ENCODE measurements at regions not wholly inside any gene's neighbourhood (a gene's known extent, or its start where the extent isn't known, plus 50 kb on each side); places are given as distances from the start of the nearest gene placed in this dataset.

GRCh38 chr2:167761465-167762136 lies 485.8 kb downstream of the STK39 start:
- POLR2A ChIA-PET (ENCODE audit: partially characterized antibody) = no interaction called here
- H3K4me2 ChIP-seq (ENCODE audit: insufficient read depth in 1 of 2, low read depth in 2 of 2, low read length in 2 of 2) = no peak overlapping the region
- H4K8ac ChIP-seq (ENCODE audit: extremely low read depth, insufficient read depth, low read length) = no peak overlapping the region
- no peaks in the 10 kb centered on the region for H4K20me1 ChIP-seq (replicated peaks in 1 of 2; ENCODE audit: control insufficient read depth in 1 of 2, insufficient read depth in 2 of 2, low read length in 2 of 2)
- H4K91ac ChIP-seq (replicated peaks; ENCODE audit: insufficient read length, low read length) = no peak overlapping the region
- no peaks in the 10 kb centered on the region for H3K9me3 ChIP-seq (ENCODE audit: insufficient read depth in 2 of 2, low read depth in 1 of 2, low read length in 1 of 2)
- no peak overlapping the region for H2BK20ac ChIP-seq (ENCODE audit: low read length)
- no peak overlapping the region for H2BK120ac ChIP-seq (replicated peaks; ENCODE audit: low read depth, low read length)
- H3K27ac ChIP-seq (ENCODE audit: low read depth, low read length) = no peak overlapping the region
- H3K23ac ChIP-seq (ENCODE audit: insufficient read length) = no peak overlapping the region
- H2BK5ac ChIP-seq (ENCODE audit: low read depth, low read length) = no peak overlapping the region
- H3K27me3 ChIP-seq (replicated peaks in 1 of 4; ENCODE audit: control insufficient read depth in 3 of 4, extremely low read depth in 1 of 4, insufficient read depth in 3 of 4, low read length in 3 of 4) = no peaks in the 10 kb centered on the region
- no peak overlapping the region for H3K14ac ChIP-seq (ENCODE audit: insufficient read length)
- H3K36me3 ChIP-seq (ENCODE audit: control insufficient read depth in 2 of 4, insufficient read depth in 4 of 4, low read length in 3 of 4) = no peaks in the 10 kb centered on the region
- no peaks in the 10 kb centered on the region for H3K79me1 ChIP-seq (ENCODE audit: low read depth, low read length)
- no peaks in the 10 kb centered on the region for H3K23me2 ChIP-seq (ENCODE audit: low read depth, low read length)
- H2BK12ac ChIP-seq (ENCODE audit: low read depth, low read length) = no peak overlapping the region
- CTCF ChIA-PET (ENCODE audit: partially characterized antibody) = no interaction called here
- FAIRE-seq (no peak), DNase-seq (ENCODE audit: low read depth in 1 of 2, low spot score in 2 of 2) (no peak)
- no peak overlapping the region for H3K18ac ChIP-seq (ENCODE audit: extremely low read depth, low read length)
- no peak overlapping the region for H3K4ac ChIP-seq (replicated peaks; ENCODE audit: insufficient read length, low read depth, low read length)
- no peak overlapping the region for H3K4me3 ChIP-seq (ENCODE audit: extremely low read depth in 1 of 4, insufficient read depth in 2 of 4, low read depth in 3 of 4, low read length in 4 of 4)
- no peak overlapping the region for H4K5ac ChIP-seq (ENCODE audit: insufficient read length, low read depth, low read length)
- no peak overlapping the region for H2AFZ ChIP-seq (ENCODE audit: low read length)
- peaks cover 2 to 13% (median 10%) of the 10 kb centered on the region in 4 experiments; a peak in 6 of 7 replicates for H3K4me1 ChIP-seq (replicated peaks in 1 of 4; ENCODE audit: control insufficient read depth in 3 of 4, insufficient read depth in 4 of 4, low read length in 3 of 4)
- H3K79me2 ChIP-seq (ENCODE audit: control insufficient read depth in 1 of 2, insufficient read depth in 2 of 2, low read length in 2 of 2) = no peaks in the 10 kb centered on the region
- H3K56ac ChIP-seq (replicated peaks; ENCODE audit: insufficient read length, low read depth, low read length) = no peak overlapping the region
- H2AK5ac ChIP-seq (ENCODE audit: low read depth, low read length) = no peak overlapping the region
- H2BK15ac ChIP-seq (ENCODE audit: low read length) = no peak overlapping the region
- H3K9ac ChIP-seq (replicated peaks in 1 of 4; ENCODE audit: extremely low read depth in 1 of 4, low read depth in 3 of 4, low read length in 3 of 4) = no peak overlapping the region
- WGBS, 2 experiments (ENCODE audit: extremely low coverage in 1 of 2, insufficient coverage in 1 of 2, insufficient read length in 1 of 2, insufficient replicate concordance in 2 of 2, low coverage in 1 of 2, low lambda C conversion rate in 2 of 2, missing lambda C conversion rate in 1 of 2) = 80% methylated on average over 3 of the region's 3 CpGs; no CpG with 5 or more reads in 1 of the 2 experiments
